Tibial artery (tissue), 4 donors: ENCODE measurements at regions not wholly inside any gene's neighbourhood (a gene's known extent, or its start where the extent isn't known, plus 50 kb on each side); places are given as distances from the start of the nearest gene placed in this dataset.
"Not testable (repeated sequence)": the region's sequence is repeated elsewhere in the genome, so short reads cannot be mapped to it uniquely, and the experiment has no call there.

ENCODE experiments used
- DNase-seq, 2 donors: peaks; one replicate each; pipeline ENCODE4 v3.0.0-alpha.2; 2019
- H3K27ac ChIP-seq, 2 donors: fragments of 200-600 bp; sonication (generic) in 1 of 2; 1 replicate in 1 of 2; 2 replicates in 1 of 2; pipeline ENCODE4 v1.5.1; 2018 to 2019; ENCODE audit warnings: mild to moderate bottlenecking in 1 of 2
- H3K27me3 ChIP-seq, 2 donors: fragments of 200-600 bp; sonication (generic) in 1 of 2; one replicate each; pipeline versions ENCODE4 v1.5.1 to v1.6.0; 2016 to 2019
- H3K36me3 ChIP-seq, 3 donors: fragments of 200-600 bp; sonication (generic) in 2 of 3; one replicate each; pipeline ENCODE4 v1.5.1; 2016 to 2019; ENCODE audit warnings: mild to moderate bottlenecking in 2 of 3
- H3K4me1 ChIP-seq, 4 donors: fragments of 200-600 bp; sonication (generic) in 2 of 4; 1 replicate in 3 of 4; 2 replicates in 1 of 4; pipeline ENCODE4 v1.5.1; 2016 to 2019
- H3K4me3 ChIP-seq, 2 donors: fragments of 200-600 bp; sonication (generic) in 1 of 2; 1 replicate in 1 of 2; 2 replicates in 1 of 2; pipeline ENCODE4 v1.5.1; 2018 to 2019; ENCODE audit warnings: mild to moderate bottlenecking in 2 of 2
- H3K9me3 ChIP-seq, 3 donors: fragments of 200-600 bp; sonication (generic) in 1 of 3; one replicate each; pipeline ENCODE4 v1.5.1; 2016 to 2019
- CTCF ChIP-seq, 2 experiments: fragments of 200-600 bp in 1 of 2; fragments of 450-650 bp in 1 of 2; IDR thresholded peaks; one replicate each; pipeline ENCODE4 v1.5.1; 2017 to 2019; ENCODE audit warnings: antibody characterized with exemption in 2 of 2, mild to moderate bottlenecking in 1 of 2, moderate library complexity in 1 of 2
- intact Hi-C: fragments of 100-400 bp; cut with DNase I; formaldehyde crosslinking; loops from one replicate; pipeline ENCODE4 v1.15.0; 2023; ENCODE audit warnings: low total_unique reads

DNA sequence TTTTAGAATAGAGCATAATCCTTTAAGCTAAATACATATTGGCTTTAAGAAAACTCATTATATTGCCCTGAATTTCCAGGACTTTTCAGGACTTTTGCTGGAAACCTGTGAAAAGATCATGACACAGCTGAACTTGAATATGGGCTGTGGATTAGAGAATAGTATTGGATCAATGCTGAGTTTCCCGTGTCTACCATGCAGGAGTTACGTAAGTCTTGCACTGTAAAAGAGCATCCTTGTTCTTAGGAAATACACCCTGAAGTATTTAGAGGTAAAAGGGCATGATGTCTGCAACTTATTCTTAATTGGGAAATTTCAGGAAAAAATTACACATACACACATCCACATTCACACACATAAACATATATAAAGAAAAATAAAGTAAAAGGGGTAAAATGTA lies 82.1 kb downstream of the ZFP36L2 start:
- intact Hi-C loops, result no loop called here

GRCh38 chr2:43143756-43144155 lies 82.7 kb downstream of the ZFP36L2 start:
- intact Hi-C loops, result no loop called here
- Histone ChIP-seq H3K4me1 (no peaks in the 10 kb centered on the region), H3K9me3 (no peaks in the 10 kb centered on the region), H3K36me3 (no peaks in the 10 kb centered on the region), H3K27me3 (no peaks in the 10 kb centered on the region), H3K4me3 (no peak overlapping the region), H3K27ac (no peak overlapping the region)
- no peak for TF ChIP-seq CTCF (IDR thresholded peaks at IDR 0.05)
- DNase-seq, result no peak

More for the DNA sequence above, 82.1 kb downstream of the ZFP36L2 start:
- no peak overlapping the region for H3K4me3 ChIP-seq
- H3K9me3 ChIP-seq, result no peaks in the 10 kb centered on the region
- no peaks in the 10 kb centered on the region for H3K27me3 ChIP-seq
- no peaks in the 10 kb centered on the region for H3K4me1 ChIP-seq
- no peak overlapping the region for H3K27ac ChIP-seq
- no peaks in the 10 kb centered on the region for H3K36me3 ChIP-seq
- DNase-seq, result no peak
- TF ChIP-seq CTCF (IDR thresholded peaks at IDR 0.05), result no peak

DNA sequence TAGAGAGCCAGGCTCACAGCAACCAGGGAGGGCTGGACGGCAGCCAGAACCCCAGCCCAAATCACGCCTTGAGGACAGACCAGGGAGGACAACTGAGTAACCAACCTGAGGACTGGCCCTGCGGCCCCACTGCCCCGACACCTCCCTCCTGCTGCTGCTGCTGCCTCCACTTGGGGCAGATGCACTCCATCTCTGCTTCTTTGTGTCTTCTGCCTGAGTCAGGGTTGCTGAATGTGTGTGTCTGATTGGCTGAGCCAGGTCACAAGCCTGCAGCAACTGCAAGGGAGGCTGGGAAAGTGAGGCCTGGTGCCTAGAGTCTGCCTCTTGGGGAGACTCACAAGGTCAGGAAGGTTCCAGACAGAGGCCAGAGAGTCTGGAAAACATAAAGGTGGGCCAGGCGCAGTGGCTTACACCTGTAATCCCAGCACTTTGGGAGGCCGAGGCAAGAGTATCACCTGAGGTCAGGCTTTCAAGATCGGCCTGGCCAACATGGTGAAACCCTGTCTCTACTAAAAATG lies 83.4 kb downstream of the ZFP36L2 start:
- Histone ChIP-seq H3K36me3 (no peaks in the 10 kb centered on the region), H3K27ac (no peak overlapping the region), H3K4me1 (no peaks in the 10 kb centered on the region), H3K27me3 (no peaks in the 10 kb centered on the region), H3K4me3 (no peak overlapping the region), H3K9me3 (no peaks in the 10 kb centered on the region)
- DNase-seq, result no peak
- TF ChIP-seq CTCF (IDR thresholded peaks at IDR 0.05), result no peak
- intact Hi-C loops, result no loop called here

- H3K27me3 ChIP-seq, H3K4me1 ChIP-seq, H3K27ac ChIP-seq, H3K4me3 ChIP-seq, H3K36me3 ChIP-seq, H3K9me3 ChIP-seq, intact Hi-C loops: not testable (repeated sequence)
- DNase-seq, result peak in 1 of 2 donors; percentile 56
Observed at GRCh38 chr2:43141636-43142151, 84.7 kb downstream of the ZFP36L2 start.

GRCh38 chr2:43139996-43140621 lies 86.3 kb downstream of the ZFP36L2 start:
- Histone ChIP-seq H3K9me3 (no peaks in the 10 kb centered on the region), H3K4me1 (no peaks in the 10 kb centered on the region), H3K36me3 (no peaks in the 10 kb centered on the region), H3K4me3 (no peak overlapping the region), H3K27ac (no peak overlapping the region), H3K27me3 (no peaks in the 10 kb centered on the region)
- peak in 1 of 2 donors; percentile 59 for DNase-seq
- intact Hi-C loops, result no loop called here
- TF ChIP-seq CTCF (IDR thresholded peaks at IDR 0.05), result no peak

DNA sequence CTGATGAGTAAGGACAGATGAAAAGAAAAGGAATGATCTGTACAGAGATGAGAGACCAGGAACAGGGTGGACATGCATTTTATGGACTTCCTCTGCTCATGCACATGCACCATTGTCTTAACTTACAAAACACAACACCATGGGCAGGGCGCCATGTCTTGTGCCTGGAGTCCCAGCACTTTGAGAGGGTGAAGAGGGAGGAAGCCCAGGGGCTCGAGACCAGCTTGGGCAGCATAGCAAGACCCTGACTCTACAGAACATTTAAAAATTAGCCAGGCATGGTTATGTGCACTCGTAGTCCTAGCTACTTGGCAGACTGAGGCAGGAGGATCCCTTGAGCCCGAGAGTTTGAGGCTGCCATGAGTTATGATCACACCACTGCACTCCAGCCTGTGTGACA lies 86.9 kb downstream of the ZFP36L2 start:
- Histone ChIP-seq H3K4me3 (no peak overlapping the region), H3K27ac (no peak overlapping the region), H3K27me3 (no peaks in the 10 kb centered on the region), H3K9me3 (no peaks in the 10 kb centered on the region), H3K36me3 (no peaks in the 10 kb centered on the region), H3K4me1 (no peaks in the 10 kb centered on the region)
- TF ChIP-seq CTCF (IDR thresholded peaks at IDR 0.05), result no peak
- intact Hi-C loops, result no loop called here
- peak in 1 of 2 donors; percentile 46 for DNase-seq
